Chondrocyte (in vitro differentiated cells): ENCODE measurements at regions not wholly inside any gene's neighbourhood (a gene's known extent, or its start where the extent isn't known, plus 50 kb on each side); places are given as distances from the start of the nearest gene placed in this dataset.

Experiments used
- DNase-seq: peaks from one replicate; pipeline ENCODE4 v3.0.0; 2021; ENCODE audit warnings: mixed read lengths, low spot score
- H3K27ac Mint-ChIP-seq: one replicate; pipeline ENCODE4 v1.8.0; 2021; ENCODE audit warnings: mild to moderate bottlenecking, moderate library complexity, mixed read lengths; ENCODE audit not compliant: unreplicated experiment
- H3K27me3 Mint-ChIP-seq: 2 replicates; pipeline ENCODE4 v1.8.0; 2021; ENCODE audit warnings: low read depth, mixed read lengths
- H3K36me3 Mint-ChIP-seq: 2 replicates; pipeline ENCODE4 v1.8.0; 2021; ENCODE audit warnings: low read depth, mixed read lengths
- H3K4me1 Mint-ChIP-seq: 2 replicates; pipeline ENCODE4 v1.8.0; 2021; ENCODE audit warnings: low read depth, mild to moderate bottlenecking, mixed read lengths
- H3K4me3 Mint-ChIP-seq: one replicate; pipeline ENCODE4 v1.8.0; 2021; ENCODE audit warnings: mild to moderate bottlenecking, moderate library complexity, mixed read lengths; ENCODE audit not compliant: unreplicated experiment
- H3K9me3 Mint-ChIP-seq: 2 replicates; pipeline ENCODE4 v1.8.0; 2021; ENCODE audit warnings: low read depth, mixed read lengths
- TF ChIP-seq, protein P1 (sequence below): fragments of 200-600 bp; sonication (generic); IDR thresholded peaks from 2 replicates; pipeline ENCODE4 v1.5.0; 2021; ENCODE audit warnings: antibody characterized with exemption, mild to moderate bottlenecking, moderate library complexity

DNA sequence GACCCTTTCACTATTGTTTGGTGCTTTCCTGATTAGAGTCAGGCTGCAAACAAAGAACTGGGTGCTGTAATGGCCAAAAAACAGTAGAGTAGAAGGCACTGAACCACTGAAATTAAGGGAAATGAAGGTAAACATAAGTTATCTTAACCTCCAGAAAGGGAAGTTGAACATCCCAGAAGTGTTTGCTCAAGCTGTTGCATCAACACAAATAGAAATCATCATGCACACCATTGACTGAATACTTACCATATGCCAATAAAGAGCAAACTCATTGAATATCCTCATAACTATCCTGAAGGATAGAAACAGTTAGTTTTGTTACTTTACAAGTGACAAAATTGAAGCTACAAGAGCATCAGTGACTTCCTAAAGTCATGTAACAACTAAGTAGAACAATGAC lies 477.4 kb upstream of the CHST9 start:
- TF ChIP-seq, protein P1, sequence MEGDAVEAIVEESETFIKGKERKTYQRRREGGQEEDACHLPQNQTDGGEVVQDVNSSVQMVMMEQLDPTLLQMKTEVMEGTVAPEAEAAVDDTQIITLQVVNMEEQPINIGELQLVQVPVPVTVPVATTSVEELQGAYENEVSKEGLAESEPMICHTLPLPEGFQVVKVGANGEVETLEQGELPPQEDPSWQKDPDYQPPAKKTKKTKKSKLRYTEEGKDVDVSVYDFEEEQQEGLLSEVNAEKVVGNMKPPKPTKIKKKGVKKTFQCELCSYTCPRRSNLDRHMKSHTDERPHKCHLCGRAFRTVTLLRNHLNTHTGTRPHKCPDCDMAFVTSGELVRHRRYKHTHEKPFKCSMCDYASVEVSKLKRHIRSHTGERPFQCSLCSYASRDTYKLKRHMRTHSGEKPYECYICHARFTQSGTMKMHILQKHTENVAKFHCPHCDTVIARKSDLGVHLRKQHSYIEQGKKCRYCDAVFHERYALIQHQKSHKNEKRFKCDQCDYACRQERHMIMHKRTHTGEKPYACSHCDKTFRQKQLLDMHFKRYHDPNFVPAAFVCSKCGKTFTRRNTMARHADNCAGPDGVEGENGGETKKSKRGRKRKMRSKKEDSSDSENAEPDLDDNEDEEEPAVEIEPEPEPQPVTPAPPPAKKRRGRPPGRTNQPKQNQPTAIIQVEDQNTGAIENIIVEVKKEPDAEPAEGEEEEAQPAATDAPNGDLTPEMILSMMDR = no peak
- DNase-seq = no peak
- Mint-ChIP-seq H3K27me3 (no peaks in the 10 kb centered on the region), H3K9me3 (no peaks in the 10 kb centered on the region), H3K27ac (no peak overlapping the region), H3K4me1 (peaks cover 39% of the 10 kb centered on the region), H3K4me3 (no peak overlapping the region), H3K36me3 (no peaks in the 10 kb centered on the region)

DNA sequence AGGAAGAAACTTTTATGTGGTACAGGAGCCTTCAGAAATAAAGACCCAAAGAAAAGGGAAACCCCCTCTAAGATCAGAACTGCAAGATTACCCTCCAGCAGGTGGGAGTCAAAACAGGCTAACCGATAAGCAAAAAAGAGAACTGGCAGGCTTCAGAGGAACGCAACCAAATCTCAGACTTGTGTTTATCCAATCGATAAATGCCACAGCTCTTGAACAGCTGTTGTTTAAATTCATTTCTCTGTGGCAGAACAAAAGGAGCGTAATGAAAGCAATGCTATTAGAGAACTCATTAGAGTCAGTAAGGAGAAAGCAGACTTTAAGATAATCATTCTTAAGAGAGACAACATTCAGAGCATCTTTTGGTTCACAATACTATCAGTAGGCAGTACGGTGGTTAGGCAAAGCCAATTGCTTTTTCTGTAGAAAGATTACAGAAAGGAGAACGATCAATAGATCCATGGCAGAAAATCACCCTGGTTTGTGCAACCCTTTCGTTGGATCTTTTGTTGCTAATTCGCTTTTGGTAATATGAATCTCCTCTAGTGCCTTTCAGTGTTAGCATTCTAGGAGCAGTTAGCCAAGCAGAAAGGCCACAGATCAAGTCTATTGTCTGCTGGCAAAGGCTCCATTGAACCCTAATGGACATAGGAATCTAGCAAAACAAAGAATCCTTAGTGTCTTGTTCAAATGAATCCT lies 476.4 kb upstream of the CHST9 start:
- TF ChIP-seq, protein P1 = no peak
- H3K4me1 Mint-ChIP-seq = peaks cover 42% of the 10 kb centered on the region
- no peak overlapping the region for H3K4me3 Mint-ChIP-seq
- no peak for DNase-seq
- H3K27me3 Mint-ChIP-seq = no peaks in the 10 kb centered on the region
- H3K36me3 Mint-ChIP-seq = no peaks in the 10 kb centered on the region
- H3K9me3 Mint-ChIP-seq = no peaks in the 10 kb centered on the region
- H3K27ac Mint-ChIP-seq = no peak overlapping the region

- peaks cover 4% of the 10 kb centered on the region for H3K9me3 Mint-ChIP-seq
- H3K36me3 Mint-ChIP-seq = no peaks in the 10 kb centered on the region
- H3K27ac Mint-ChIP-seq = peak overlapping the region; percentile 84
- no peak overlapping the region for H3K4me3 Mint-ChIP-seq
- TF ChIP-seq, protein P1 = no peak
- H3K27me3 Mint-ChIP-seq = no peaks in the 10 kb centered on the region
- no peak for DNase-seq
- H3K4me1 Mint-ChIP-seq = peaks cover 52% of the 10 kb centered on the region
Measured at GRCh38 chr18:27656905-27657304, 471.8 kb upstream of the CHST9 start.

DNA sequence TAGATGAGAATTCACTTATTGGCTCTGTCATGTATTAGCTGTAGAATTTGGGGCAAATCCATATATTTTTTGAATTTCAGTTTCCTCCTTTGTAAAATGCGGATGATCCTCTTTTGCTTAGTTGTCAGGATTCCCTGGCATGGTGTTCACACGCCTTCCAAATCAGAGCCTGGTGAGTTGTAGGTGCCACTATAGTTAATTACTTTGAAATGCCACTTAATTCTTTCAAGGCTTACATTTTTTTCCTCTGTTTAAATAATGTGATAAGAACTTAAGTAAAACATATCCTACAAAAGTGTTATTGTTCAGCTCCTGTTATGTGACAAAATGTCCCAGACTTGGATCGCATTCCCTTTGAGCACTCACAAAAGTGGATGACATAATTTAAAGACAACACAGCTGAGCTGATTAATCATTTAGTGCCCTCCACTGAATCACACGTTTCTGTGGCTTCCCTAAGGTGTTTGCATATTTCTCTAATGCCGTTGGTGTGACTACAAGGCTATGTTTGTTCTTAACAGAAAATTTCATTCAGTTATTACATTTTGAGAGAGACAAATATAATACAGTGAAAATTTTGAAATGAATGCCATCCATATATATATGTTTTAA lies 471.2 kb upstream of the CHST9 start:
- DNase-seq = no peak
- Mint-ChIP-seq H3K4me1 (peaks cover 54% of the 10 kb centered on the region), H3K36me3 (no peaks in the 10 kb centered on the region), H3K27me3 (no peaks in the 10 kb centered on the region), H3K4me3 (no peak overlapping the region), H3K9me3 (peaks cover 4% of the 10 kb centered on the region), H3K27ac (peak overlapping the region; percentile 84)
- TF ChIP-seq, protein P1 = no peak

GRCh38 chr18:27653247-27653646 lies 468.1 kb upstream of the CHST9 start:
- no peaks in the 10 kb centered on the region for H3K27me3 Mint-ChIP-seq
- H3K9me3 Mint-ChIP-seq = peaks cover 4% of the 10 kb centered on the region
- no peaks in the 10 kb centered on the region for H3K36me3 Mint-ChIP-seq
- no peak for DNase-seq
- no peak overlapping the region for H3K27ac Mint-ChIP-seq
- H3K4me1 Mint-ChIP-seq = peaks cover 56% of the 10 kb centered on the region
- no peak overlapping the region for H3K4me3 Mint-ChIP-seq
- TF ChIP-seq, protein P1 = no peak
